Fibroblast of lung (primary cell): ENCODE measurements at regions not wholly inside any gene's neighbourhood (a gene's known extent, or its start where the extent isn't known, plus 50 kb on each side); places are given as distances from the start of the nearest gene placed in this dataset.
"Not testable (repeated sequence)": the region's sequence is repeated elsewhere in the genome, so short reads cannot be mapped to it uniquely, and the experiment has no call there.

Experiments used
- DNase-seq, 2 donors: peaks; one replicate each; pipeline versions ENCODE4 v3.0.0 to v3.0.0-alpha.2; 2010; ENCODE audit warnings: low read depth in 2 of 2
- H2AFZ ChIP-seq: 2 replicates; pipeline ENCODE4 v1.5.1; 2012; ENCODE audit warnings: low read length, control low read depth, inconsistent platforms
- H3K27ac ChIP-seq: 2 replicates; pipeline ENCODE4 v1.5.1; 2011; ENCODE audit warnings: low read length, control low read depth; ENCODE audit not compliant: insufficient read depth
- H3K27me3 ChIP-seq: 2 replicates; pipeline ENCODE4 v1.5.1; 2011; ENCODE audit warnings: mild to moderate bottlenecking, low read length; ENCODE audit not compliant: control insufficient read depth, insufficient read depth
- H3K36me3 ChIP-seq: 2 replicates; pipeline ENCODE4 v1.5.1; 2011; ENCODE audit warnings: low read length; ENCODE audit not compliant: control insufficient read depth, insufficient read depth
- H3K4me1 ChIP-seq: 2 replicates; pipeline ENCODE4 v1.5.1; 2011; ENCODE audit warnings: low read length; ENCODE audit not compliant: control insufficient read depth, insufficient read depth; ENCODE audit errors: extremely low read depth
- H3K4me2 ChIP-seq: 2 replicates; pipeline ENCODE4 v1.5.1; 2011; ENCODE audit warnings: low read length, control low read depth; ENCODE audit not compliant: insufficient read depth; ENCODE audit errors: extremely low read depth
- H3K4me3 ChIP-seq, 4 experiments: fragments of 200-600 bp in 1 of 4; sonication (generic) in 1 of 4; replicated peaks in 1 of 4; 2 replicates each; pipeline ENCODE4 v1.5.1; 2011 to 2016; ENCODE audit warnings: low read length in 4 of 4, low read depth in 3 of 4, mild to moderate bottlenecking in 3 of 4, control low read depth in 2 of 4, inconsistent platforms in 1 of 4, mixed read lengths in 1 of 4; ENCODE audit not compliant: insufficient read depth in 1 of 4; ENCODE audit errors: control extremely low read depth in 1 of 4
- H3K79me2 ChIP-seq: 2 replicates; pipeline ENCODE4 v1.5.1; 2012; ENCODE audit warnings: mild to moderate bottlenecking, low read length, inconsistent platforms; ENCODE audit not compliant: control insufficient read depth, insufficient read depth
- H3K9ac ChIP-seq: 2 replicates; pipeline ENCODE4 v1.5.1; 2011; ENCODE audit warnings: mild to moderate bottlenecking, low read length, control low read depth; ENCODE audit not compliant: insufficient read depth
- H3K9me3 ChIP-seq: 2 replicates; pipeline ENCODE4 v1.5.1; 2012; ENCODE audit warnings: low read depth, low read length; ENCODE audit not compliant: control insufficient read depth, insufficient read depth
- H4K20me1 ChIP-seq: 2 replicates; pipeline ENCODE4 v1.5.1; 2011; ENCODE audit warnings: low read length; ENCODE audit not compliant: control insufficient read depth, insufficient read depth; ENCODE audit errors: extremely low read depth
- CTCF ChIP-seq, 2 donors: IDR thresholded peaks in 1 of 2; conservative IDR thresholded peaks in 1 of 2; 1 replicate in 1 of 2; 2 replicates in 1 of 2; pipeline ENCODE4 v1.5.1; 2011 to 2012; ENCODE audit warnings: low read length in 2 of 2, control low read depth in 1 of 2, inconsistent platforms in 1 of 2, low read depth in 1 of 2, mild to moderate bottlenecking in 1 of 2
- EZH2 ChIP-seq: IDR thresholded peaks from 2 replicates; pipeline ENCODE4 v1.5.1; 2012; ENCODE audit warnings: low read length, control low read depth, mild to moderate bottlenecking; ENCODE audit errors: missing control alignments

GRCh38 chr4:95779447-95779846, 60.4 kb upstream of the PDHA2 start:
- H3K27me3 ChIP-seq = no peaks in the 10 kb centered on the region
- H2AFZ ChIP-seq = no peak overlapping the region
- no peaks in the 10 kb centered on the region for H3K4me1 ChIP-seq
- no peaks in the 10 kb centered on the region for H3K79me2 ChIP-seq
- H4K20me1 ChIP-seq = no peaks in the 10 kb centered on the region
- no peaks in the 10 kb centered on the region for H3K9me3 ChIP-seq
- H3K4me3 ChIP-seq = no peak overlapping the region
- no peak for DNase-seq
- H3K36me3 ChIP-seq = no peaks in the 10 kb centered on the region
- H3K27ac ChIP-seq = no peak overlapping the region
- no peak overlapping the region for H3K9ac ChIP-seq
- H3K4me2 ChIP-seq = no peak overlapping the region
- TF ChIP-seq EZH2 (no peak), CTCF (conservative IDR thresholded peaks at IDR 0.05 in 1 of 2, IDR thresholded peaks at IDR 0.05 in 1 of 2; ENCODE audit: low read depth in 1 of 2, low read length in 2 of 2) (no peak)

GRCh38 chr4:95778666-95779065, 61.2 kb upstream of the PDHA2 start:
- no peak overlapping the region for H3K4me2 ChIP-seq
- H3K4me3 ChIP-seq = no peak overlapping the region

GRCh38 chr4:95770605-95771004, 69.3 kb upstream of the PDHA2 start:
- H3K4me1 ChIP-seq, H3K4me3 ChIP-seq, DNase-seq, H2AFZ ChIP-seq, H3K79me2 ChIP-seq, H3K27ac ChIP-seq, H3K36me3 ChIP-seq, H4K20me1 ChIP-seq, H3K9me3 ChIP-seq, H3K4me2 ChIP-seq, H3K9ac ChIP-seq, H3K27me3 ChIP-seq: not testable (repeated sequence)

More at GRCh38 chr4:95778666-95779065, 61.2 kb upstream of the PDHA2 start:
- no peak for DNase-seq
- Histone ChIP-seq H3K36me3 (no peaks in the 10 kb centered on the region), H3K9ac (no peak overlapping the region), H3K79me2 (no peaks in the 10 kb centered on the region), H3K27ac (no peak overlapping the region), H2AFZ (no peak overlapping the region), H4K20me1 (no peaks in the 10 kb centered on the region), H3K9me3 (no peaks in the 10 kb centered on the region), H3K27me3 (no peaks in the 10 kb centered on the region), H3K4me1 (no peaks in the 10 kb centered on the region)
- TF ChIP-seq CTCF (conservative IDR thresholded peaks at IDR 0.05 in 1 of 2, IDR thresholded peaks at IDR 0.05 in 1 of 2; ENCODE audit: low read depth in 1 of 2, low read length in 2 of 2) (no peak), EZH2 (no peak)

- Histone ChIP-seq H3K36me3 (no peaks in the 10 kb centered on the region), H3K27me3 (no peaks in the 10 kb centered on the region), H3K9me3 (no peaks in the 10 kb centered on the region), H4K20me1 (no peaks in the 10 kb centered on the region), H3K9ac (no peak overlapping the region), H2AFZ (no peak overlapping the region), H3K79me2 (no peaks in the 10 kb centered on the region), H3K27ac (no peak overlapping the region), H3K4me1 (no peaks in the 10 kb centered on the region), H3K4me2 (no peak overlapping the region), H3K4me3 (no peak overlapping the region)
- DNase-seq = no peak
- TF ChIP-seq CTCF (conservative IDR thresholded peaks at IDR 0.05 in 1 of 2, IDR thresholded peaks at IDR 0.05 in 1 of 2; ENCODE audit: low read depth in 1 of 2, low read length in 2 of 2) (no peak), EZH2 (no peak)
These were observed 74.9 kb upstream of the PDHA2 start for GRCh38 chr4:95764961-95765360.
